ENCODE measurements at regions not wholly inside any gene's neighbourhood (a gene's known extent, or its start where the extent isn't known, plus 50 kb on each side); places are given as distances from the start of the nearest gene placed in this dataset.

GRCh38 chr13:74703855-74704387 is 569.7 kb upstream of the KLF12 start:
- no peak for TF ChIP-seq CTCF (IDR thresholded peaks at IDR 0.05; ENCODE audit: low read depth, low read length, poor library complexity, severe bottlenecking)
- no peak for TF ChIP-seq EZH2phosphoT487 (IDR thresholded peaks at IDR 0.05; ENCODE audit: borderline replicate concordance, low read length)
